ENCODE measurements at regions not wholly inside any gene's neighbourhood (a gene's known extent, or its start where the extent isn't known, plus 50 kb on each side); places are given as distances from the start of the nearest gene placed in this dataset.
"Not testable (repeated sequence)": the region's sequence is repeated elsewhere in the genome, so short reads cannot be mapped to it uniquely, and the experiment has no call there.

GRCh38 chr10:56298941-56299340 is 62.1 kb downstream of the ZWINT start:
- DNase-seq, result no peak

DNA sequence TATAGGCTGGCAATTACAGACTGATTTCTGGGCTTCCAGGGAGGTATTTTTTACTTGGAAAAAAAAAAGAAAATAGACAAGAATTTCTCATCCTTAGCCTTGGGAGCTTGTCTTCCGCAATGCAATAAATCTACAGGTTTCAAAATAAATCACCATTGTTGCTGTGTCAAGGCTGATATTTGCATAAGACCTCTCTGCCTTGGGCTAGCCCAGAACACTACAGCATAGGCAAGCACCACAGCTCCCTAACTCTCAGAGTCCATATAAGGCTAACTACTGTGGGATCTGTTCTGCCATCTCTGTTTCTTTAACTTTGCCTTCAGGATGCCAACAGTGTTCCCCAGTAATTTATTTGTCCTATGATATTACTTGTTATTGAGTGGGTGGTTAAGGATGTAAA is 64.4 kb downstream of the ZWINT start:
- DNase-seq, result no peak

DNA sequence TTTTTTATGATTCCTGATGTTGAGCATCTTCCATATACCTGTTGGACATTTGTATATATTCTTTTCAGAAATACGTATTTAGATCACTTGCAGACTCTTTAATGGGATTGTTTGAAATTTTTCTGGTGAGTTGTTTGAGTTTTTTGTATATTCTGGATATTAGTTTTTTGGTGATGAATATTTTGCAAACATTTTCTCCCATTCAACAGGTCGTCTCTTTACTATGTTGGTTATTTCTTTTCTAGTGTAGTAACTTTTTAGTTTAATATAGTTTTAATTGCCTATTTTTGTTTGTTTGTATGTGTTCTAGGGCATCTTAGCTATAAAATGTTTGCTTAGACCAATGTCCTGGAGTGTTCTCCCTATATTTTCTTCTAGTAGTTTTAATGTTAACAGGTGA is 72.7 kb downstream of the ZWINT start:
- no peak for DNase-seq

GRCh38 chr10:56286096-56286495 is 75.0 kb downstream of the ZWINT start:
- DNase-seq, result no peak

DNA sequence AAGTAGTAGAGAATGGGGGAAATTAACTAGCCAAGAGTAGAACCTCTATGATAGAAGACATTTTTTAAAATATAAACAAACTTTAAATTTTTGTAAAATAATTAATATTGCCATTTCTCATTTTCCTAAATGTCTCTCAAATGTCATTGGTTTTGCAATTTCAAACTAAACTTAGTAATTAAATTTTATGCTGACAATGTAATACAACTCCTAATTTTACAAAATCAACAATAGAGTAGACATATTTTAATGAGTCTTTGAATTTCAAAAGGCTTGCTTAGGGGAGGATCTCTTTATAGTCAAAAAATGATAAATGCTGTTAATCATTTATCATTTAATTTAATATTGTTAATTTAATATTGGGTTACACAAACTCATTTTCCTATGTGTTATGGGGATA is 81.8 kb downstream of the ZWINT start:
- no peak for DNase-seq

GRCh38 chr10:56269181-56269580 is 91.9 kb downstream of the ZWINT start:
- peak; percentile 25 for DNase-seq

GRCh38 chr10:56266120-56266519 is 94.9 kb downstream of the ZWINT start:
- DNase-seq, result no peak

GRCh38 chr10:56258991-56259390 is 102.1 kb downstream of the ZWINT start:
- no peak for DNase-seq

DNA sequence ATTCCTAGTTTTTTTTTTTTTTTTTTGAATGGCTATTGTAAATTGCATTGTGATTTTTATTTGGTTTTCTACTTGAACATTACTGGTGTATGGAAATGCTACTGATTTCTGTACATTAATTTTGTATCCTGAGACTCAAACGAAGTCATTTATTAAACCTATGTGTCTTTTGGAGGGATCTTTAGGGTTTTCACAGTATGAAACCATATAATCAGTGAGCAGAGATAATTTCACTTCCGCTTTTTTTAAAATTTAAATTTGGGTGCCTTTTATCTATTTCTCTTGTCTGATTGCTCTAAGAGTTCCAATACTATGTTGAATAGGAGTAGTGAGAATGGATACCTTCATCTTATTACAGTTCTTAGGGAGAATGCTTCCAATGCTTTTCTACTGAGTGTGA is 102.7 kb downstream of the ZWINT start:
- peak; percentile 25 for DNase-seq

GRCh38 chr10:56255298-56255697 is 105.8 kb downstream of the ZWINT start:
- no peak for DNase-seq

GRCh38 chr10:56240471-56240870 is 120.6 kb downstream of the ZWINT start:
- DNase-seq, result peak; percentile 83

DNA sequence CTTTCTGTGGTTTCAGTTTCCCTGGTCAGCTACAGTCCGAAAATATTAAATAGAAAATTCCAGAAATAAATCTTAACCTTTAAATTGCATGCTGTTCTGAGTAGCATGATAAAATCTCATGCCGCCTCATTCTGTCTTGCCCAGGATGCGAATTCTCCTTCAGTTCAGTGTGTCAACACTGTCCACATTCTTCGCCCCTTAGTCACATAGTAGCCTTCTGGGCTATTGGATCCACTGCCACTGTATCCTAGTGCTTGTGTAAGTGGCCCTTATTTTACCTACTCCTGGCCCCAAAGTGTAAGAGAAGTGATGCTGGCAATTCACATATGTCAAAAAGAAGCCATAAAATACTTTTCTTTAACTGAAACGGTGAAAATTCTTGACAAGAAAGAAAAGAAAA is 129.6 kb downstream of the ZWINT start:
- DNase-seq, result no peak

DNA sequence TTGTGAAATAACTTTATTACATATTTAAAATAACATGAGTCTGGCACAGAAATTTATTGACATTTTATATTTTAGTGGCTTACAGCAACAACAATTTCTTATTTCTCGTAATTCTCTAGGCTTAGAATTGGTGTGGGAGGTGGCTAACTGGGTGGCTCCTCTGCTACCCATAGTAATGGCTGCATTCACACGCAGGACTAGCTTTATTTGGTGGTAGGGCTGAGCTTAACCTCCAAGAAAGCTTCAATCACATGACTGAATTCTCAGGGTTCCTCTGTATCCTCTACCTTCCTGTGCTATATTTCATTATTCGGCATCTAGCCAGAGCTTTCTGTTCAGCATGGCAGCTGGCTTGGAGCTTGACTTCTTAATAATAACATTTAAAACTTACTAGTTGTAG is 138.8 kb downstream of the ZWINT start:
- DNase-seq, result no peak

GRCh38 chr10:56212951-56213350 is 148.1 kb downstream of the ZWINT start:
- DNase-seq, result no peak

DNA sequence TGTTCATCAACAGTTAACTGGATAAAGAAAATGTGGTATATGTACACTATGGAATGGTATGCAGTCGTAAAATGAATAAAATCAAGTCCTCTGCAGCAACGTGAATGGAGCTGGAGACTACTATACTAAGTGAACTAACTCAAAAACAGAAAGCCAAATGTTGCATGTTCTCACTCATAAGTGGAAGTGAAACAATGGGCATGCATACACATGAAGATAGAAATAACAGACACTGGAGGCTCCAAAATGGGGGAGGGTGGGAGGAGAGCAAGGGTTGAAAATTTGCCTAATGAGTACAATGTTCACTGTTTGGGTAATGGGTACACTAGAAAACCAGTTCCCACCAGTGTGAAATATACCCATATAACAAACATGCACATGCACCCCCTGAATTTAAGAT is 179.5 kb downstream of the ZWINT start:
- DNase-seq, result no peak

GRCh38 chr10:56178210-56178609 is 182.8 kb downstream of the ZWINT start:
- DNase-seq, result no peak

DNA sequence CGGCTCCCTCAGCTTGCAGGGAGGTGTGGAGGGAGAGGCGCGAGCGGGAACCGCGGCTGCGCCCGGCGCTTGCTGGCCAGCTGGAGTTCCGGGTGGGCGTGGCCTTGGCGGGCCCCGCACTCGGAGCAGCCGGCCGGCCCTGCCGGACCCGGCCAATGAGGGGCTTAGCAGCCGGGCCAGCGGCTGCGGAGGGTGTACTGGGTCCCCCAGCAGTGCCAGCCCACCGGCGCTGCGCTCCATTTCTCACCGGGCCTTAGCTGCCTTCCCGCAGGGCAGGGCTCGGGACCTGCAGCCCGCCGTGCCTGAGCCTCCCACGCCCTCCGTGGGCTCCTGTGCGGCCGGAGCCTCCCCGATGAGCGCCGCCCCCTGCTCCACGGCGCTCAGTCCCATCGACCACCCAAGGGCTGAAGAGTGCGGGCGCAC is 206.0 kb downstream of the ZWINT start:
- DNase-seq, result not testable (repeated sequence)

DNA sequence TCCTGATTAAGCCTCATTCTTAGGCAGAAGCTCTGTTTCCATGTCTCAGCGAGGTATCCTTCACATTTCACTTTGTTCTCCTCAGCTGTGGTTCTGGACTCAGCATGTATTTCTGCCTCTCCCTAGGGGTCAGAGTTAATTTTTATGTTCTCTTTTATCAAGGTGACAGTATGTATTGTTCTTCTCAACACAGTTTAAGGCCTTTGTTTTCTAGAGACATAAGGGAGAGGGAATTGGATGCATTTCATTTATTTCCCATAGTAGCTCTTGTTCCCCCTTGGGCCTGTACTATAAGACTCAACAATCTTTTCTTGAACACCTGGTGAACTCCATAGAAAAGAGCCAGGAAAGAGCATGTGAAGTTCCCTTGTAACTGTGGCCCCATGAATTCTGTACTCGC is 214.3 kb downstream of the ZWINT start:
- DNase-seq, result no peak

- DNase-seq, result peak; percentile 90
Observed at GRCh38 chr10:56142092-56142728, 218.8 kb downstream of the ZWINT start.

DNA sequence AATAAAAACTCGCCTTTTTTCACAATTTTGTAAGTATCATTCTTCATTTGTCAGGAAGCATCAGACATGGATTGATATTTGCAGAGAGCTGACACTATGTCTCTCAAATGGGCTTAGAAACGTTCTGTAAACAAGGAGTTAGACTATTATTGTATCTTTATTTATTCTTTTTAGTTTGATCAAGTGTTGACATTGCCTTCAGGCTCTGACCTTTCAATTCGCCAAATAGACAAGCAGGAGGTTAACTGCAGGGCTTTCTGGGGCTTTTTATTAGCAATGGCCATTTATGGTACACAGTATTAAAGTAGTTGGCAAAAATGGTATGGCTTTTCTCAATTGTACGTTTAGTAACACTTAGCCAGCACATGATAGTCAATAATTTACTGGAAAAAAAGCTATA is 221.7 kb downstream of the ZWINT start:
- DNase-seq, result no peak

DNA sequence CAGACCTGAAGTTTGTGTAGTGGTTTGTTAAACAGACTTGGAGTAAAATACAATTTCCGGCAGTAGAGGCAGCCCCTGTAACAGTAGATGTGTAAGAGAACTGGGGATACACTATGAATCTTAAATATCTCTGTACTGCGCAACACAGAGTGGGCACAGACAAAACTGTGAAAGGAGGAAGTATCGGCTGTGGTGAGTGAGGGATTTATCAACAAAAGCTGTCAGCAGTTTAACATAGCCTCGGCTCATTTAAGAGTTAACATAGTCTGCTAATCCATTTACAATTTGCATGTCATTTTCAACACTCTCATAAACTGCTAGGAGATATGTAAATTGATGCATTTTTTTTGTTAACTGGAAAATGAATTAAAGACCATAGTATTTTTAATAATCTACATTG is 225.2 kb downstream of the ZWINT start:
- peak; percentile 73 for DNase-seq

DNA sequence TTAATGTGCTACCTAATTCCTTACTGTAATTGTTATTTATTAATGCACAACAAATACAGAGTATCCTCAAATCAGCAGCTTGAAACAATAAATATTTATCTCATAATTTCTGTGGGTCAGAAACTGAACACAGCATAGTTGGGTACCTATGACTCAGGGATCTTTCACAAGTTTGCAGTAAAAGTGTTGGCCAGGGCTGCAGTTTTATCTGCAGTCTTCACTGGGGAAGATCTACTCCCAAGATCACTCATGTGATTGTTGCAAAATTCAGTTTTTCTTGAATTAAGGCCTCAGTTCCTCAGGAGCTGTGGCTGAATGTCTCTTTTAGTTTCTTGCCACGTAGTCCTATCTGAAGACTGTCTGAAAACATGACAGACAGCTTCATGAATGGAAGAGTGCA is 237.8 kb downstream of the ZWINT start:
- DNase-seq, result peak; percentile 63

GRCh38 chr10:56116684-56117083 is 244.4 kb downstream of the ZWINT start:
- DNase-seq, result peak; percentile 73

- DNase-seq, result no peak
Observed at GRCh38 chr10:56109454-56109853, 251.6 kb downstream of the ZWINT start.

DNA sequence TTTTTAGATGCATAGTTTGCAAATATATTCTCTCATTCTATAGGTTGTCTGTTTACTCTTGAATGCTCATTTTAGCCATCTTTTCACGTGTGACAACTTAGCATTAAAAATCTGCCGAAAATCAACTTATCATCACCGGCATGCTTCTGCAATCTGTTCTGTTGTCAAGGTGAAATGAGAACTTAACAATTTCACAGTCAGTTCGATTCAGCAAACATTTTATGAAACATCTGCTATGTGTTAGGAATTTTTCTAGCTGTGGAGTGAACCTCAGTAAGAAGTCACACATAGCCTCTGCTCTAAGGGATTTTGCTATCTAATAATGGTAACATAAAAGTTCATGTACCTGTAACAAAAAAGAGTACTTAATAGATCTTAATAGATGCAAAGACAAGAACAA is 256.1 kb downstream of the ZWINT start:
- no peak for DNase-seq

GRCh38 chr10:56104487-56104886 is 256.6 kb downstream of the ZWINT start:
- no peak for DNase-seq
